ENCODE measurements at regions not wholly inside any gene's neighbourhood (a gene's known extent, or its start where the extent isn't known, plus 50 kb on each side); places are given as distances from the start of the nearest gene placed in this dataset.

DNA sequence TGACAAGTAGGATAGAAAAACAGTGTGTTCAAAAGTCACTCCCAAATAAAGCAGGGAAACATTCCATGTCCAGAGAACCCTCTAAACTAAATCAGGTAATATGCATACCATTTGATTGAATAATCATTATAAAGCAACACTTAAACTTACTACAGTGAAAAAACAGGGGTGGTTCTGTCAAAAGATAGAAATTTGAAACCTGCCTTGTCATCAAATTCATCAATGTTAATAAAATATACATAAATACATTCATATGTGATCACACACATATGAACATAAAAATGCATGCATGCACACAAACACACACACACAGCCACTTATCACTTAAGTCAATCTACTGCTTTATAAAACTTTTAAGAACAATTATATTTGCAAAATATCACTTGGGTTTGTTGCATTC, 485.8 kb upstream of the TECRL start:
- no peak for TF ChIP-seq ZNF282 (IDR thresholded peaks at IDR 0.05; ENCODE audit: partially characterized antibody)
- no peak for TF ChIP-seq CTCF (CRISPR knock-in tag; IDR thresholded peaks at IDR 0.05)
- no peak for TF ChIP-seq ZNF138 (CRISPR knock-in tag; IDR thresholded peaks at IDR 0.05; ENCODE audit: low read depth)
- no peak for TF ChIP-seq POLR2AphosphoS5 (IDR thresholded peaks at IDR 0.05; ENCODE audit: low read depth, low read length)
- no peak for TF ChIP-seq IRF2 (CRISPR knock-in tag; IDR thresholded peaks at IDR 0.05)
- no peak for TF ChIP-seq PREB (CRISPR knock-in tag; IDR thresholded peaks at IDR 0.05)
- no peak for TF ChIP-seq ZNF784 (CRISPR knock-in tag; IDR thresholded peaks at IDR 0.05; ENCODE audit: borderline replicate concordance)
- no peak for TF ChIP-seq ZNF619 (CRISPR knock-in tag; IDR thresholded peaks at IDR 0.05)
- TF ChIP-seq ATF1 (CRISPR knock-in tag; IDR thresholded peaks at IDR 0.05), result no peak
- no peak for TF ChIP-seq HDAC6 (IDR thresholded peaks at IDR 0.05; ENCODE audit: low read depth, low read length)
- TF ChIP-seq, protein P1, sequence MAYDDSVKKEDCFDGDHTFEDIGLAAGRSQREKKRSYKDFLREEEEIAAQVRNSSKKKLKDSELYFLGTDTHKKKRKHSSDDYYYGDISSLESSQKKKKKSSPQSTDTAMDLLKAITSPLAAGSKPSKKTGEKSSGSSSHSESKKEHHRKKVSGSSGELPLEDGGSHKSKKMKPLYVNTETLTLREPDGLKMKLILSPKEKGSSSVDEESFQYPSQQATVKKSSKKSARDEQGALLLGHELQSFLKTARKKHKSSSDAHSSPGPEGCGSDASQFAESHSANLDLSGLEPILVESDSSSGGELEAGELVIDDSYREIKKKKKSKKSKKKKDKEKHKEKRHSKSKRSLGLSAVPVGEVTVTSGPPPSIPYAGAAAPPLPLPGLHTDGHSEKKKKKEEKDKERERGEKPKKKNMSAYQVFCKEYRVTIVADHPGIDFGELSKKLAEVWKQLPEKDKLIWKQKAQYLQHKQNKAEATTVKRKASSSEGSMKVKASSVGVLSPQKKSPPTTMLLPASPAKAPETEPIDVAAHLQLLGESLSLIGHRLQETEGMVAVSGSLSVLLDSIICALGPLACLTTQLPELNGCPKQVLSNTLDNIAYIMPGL (CRISPR knock-in tag; IDR thresholded peaks at IDR 0.05; ENCODE audit: borderline replicate concordance in 1 of 2, low read depth in 1 of 2), result no peak
- no peak for TF ChIP-seq EP300 (IDR thresholded peaks at IDR 0.05; ENCODE audit: low read depth in 2 of 2, low read length in 2 of 2)
- TF ChIP-seq EP300 (CRISPR knock-in tag; IDR thresholded peaks at IDR 0.05; ENCODE audit: borderline replicate concordance), result no peak

Data from HepG2 (cell line).